Uterus (tissue), 3 donors: ENCODE measurements at regions not wholly inside any gene's neighbourhood (a gene's known extent, or its start where the extent isn't known, plus 50 kb on each side); places are given as distances from the start of the nearest gene placed in this dataset.

ENCODE experiments used
- DNase-seq, 2 donors: peaks; one replicate each; pipeline ENCODE4 v3.0.0-alpha.2; 2019 to 2020
- H3K27ac ChIP-seq, 2 donors: fragments of 200-600 bp; sonication (generic); 1 replicate in 1 of 2; 2 replicates in 1 of 2; pipeline ENCODE4 v1.5.1; 2016 to 2018
- H3K27me3 ChIP-seq, 2 donors: fragments of 200-600 bp; sonication (generic); one replicate each; pipeline ENCODE4 v1.5.1; 2018 to 2019; ENCODE audit warnings: control low read depth in 1 of 2
- H3K36me3 ChIP-seq, 2 donors: fragments of 200-600 bp; sonication (generic); one replicate each; pipeline ENCODE4 v1.5.1; 2019; ENCODE audit warnings: control low read depth in 1 of 2
- H3K4me1 ChIP-seq, 2 donors: fragments of 200-600 bp; sonication (generic); one replicate each; pipeline ENCODE4 v1.5.1; 2018 to 2019; ENCODE audit warnings: control low read depth in 1 of 2
- H3K4me3 ChIP-seq, 2 donors: fragments of 200-600 bp; sonication (generic); 1 replicate in 1 of 2; 2 replicates in 1 of 2; pipeline ENCODE4 v1.5.1; 2018 to 2019; ENCODE audit warnings: mild to moderate bottlenecking in 1 of 2
- H3K9me3 ChIP-seq, 2 donors: fragments of 200-600 bp; sonication (generic); one replicate each; pipeline ENCODE4 v1.5.1; 2019; ENCODE audit warnings: control low read depth in 1 of 2
- CTCF ChIP-seq, 4 experiments: fragments of 200-600 bp in 2 of 4; fragments of 450-650 bp in 2 of 4; sonication (generic) in 2 of 4; IDR thresholded peaks; one replicate each; pipeline ENCODE4 v1.5.1; 2016 to 2019; ENCODE audit warnings: antibody characterized with exemption in 4 of 4, mild to moderate bottlenecking in 2 of 4, moderate library complexity in 1 of 4
- POLR2A ChIP-seq, 2 donors: fragments of 450-650 bp; IDR thresholded peaks; one replicate each; pipeline ENCODE4 v1.6.1; 2016; ENCODE audit warnings: antibody characterized with exemption in 2 of 2, mild to moderate bottlenecking in 1 of 2, moderate library complexity in 1 of 2
- intact Hi-C: fragments of 100-400 bp; cut with DNase I; formaldehyde crosslinking; loops from one replicate; pipeline ENCODE4 v1.15.1; 2023; ENCODE audit warnings: low total_unique reads
- donor health status: DM: yes; HTN: yes; CAD: no.

- no peaks in the 10 kb centered on the region for H3K4me1 ChIP-seq
- no peaks in the 10 kb centered on the region for H3K27me3 ChIP-seq
- intact Hi-C loops, result no loop called here
- H3K36me3 ChIP-seq, result no peaks in the 10 kb centered on the region
- no peak overlapping the region for H3K27ac ChIP-seq
- TF ChIP-seq POLR2A (IDR thresholded peaks at IDR 0.05), result no peak
- TF ChIP-seq CTCF (IDR thresholded peaks at IDR 0.05), result no peak
- H3K4me3 ChIP-seq, result no peak overlapping the region
- no peak for DNase-seq
- no peaks in the 10 kb centered on the region for H3K9me3 ChIP-seq
These were observed 487.6 kb downstream of the COG6 start for GRCh38 chr13:40143106-40143505.

- no peak overlapping the region for H3K4me3 ChIP-seq
- no peaks in the 10 kb centered on the region for H3K4me1 ChIP-seq
- H3K27ac ChIP-seq, result no peak overlapping the region
- no peaks in the 10 kb centered on the region for H3K9me3 ChIP-seq
- intact Hi-C loops, result no loop called here
- H3K27me3 ChIP-seq, result no peaks in the 10 kb centered on the region
- DNase-seq, result no peak
- H3K36me3 ChIP-seq, result no peaks in the 10 kb centered on the region
- TF ChIP-seq CTCF (IDR thresholded peaks at IDR 0.05) (no peak), POLR2A (IDR thresholded peaks at IDR 0.05) (no peak)
These were observed 488.1 kb downstream of the COG6 start for GRCh38 chr13:40143559-40143958.

DNA sequence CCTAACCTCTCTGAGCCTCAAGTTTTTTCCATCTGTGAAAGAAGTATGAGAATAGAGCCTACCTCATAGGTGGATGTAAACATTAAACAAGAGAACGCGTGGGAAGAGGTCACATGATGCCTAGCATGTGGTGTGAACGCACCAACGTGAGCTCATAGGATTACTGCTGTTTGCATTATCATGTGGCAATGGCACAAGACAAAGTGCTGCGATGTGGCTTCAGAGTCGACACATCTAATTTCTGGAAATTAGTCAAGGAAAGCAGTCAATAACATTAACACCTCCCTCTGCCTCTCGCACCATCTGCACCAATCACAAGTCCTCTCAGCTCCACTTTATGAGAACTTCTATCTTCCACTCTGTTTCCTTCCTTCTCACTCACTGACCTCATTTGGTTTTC lies 489.7 kb downstream of the COG6 start:
- H3K9me3 ChIP-seq, result no peaks in the 10 kb centered on the region
- DNase-seq, result no peak
- intact Hi-C loops, result no loop called here
- no peak overlapping the region for H3K27ac ChIP-seq
- H3K36me3 ChIP-seq, result no peaks in the 10 kb centered on the region
- TF ChIP-seq POLR2A (IDR thresholded peaks at IDR 0.05) (no peak), CTCF (IDR thresholded peaks at IDR 0.05) (no peak)
- no peak overlapping the region for H3K4me3 ChIP-seq
- no peaks in the 10 kb centered on the region for H3K27me3 ChIP-seq
- H3K4me1 ChIP-seq, result peaks cover 0 to 5% of the 10 kb centered on the region in 2 donors

DNA sequence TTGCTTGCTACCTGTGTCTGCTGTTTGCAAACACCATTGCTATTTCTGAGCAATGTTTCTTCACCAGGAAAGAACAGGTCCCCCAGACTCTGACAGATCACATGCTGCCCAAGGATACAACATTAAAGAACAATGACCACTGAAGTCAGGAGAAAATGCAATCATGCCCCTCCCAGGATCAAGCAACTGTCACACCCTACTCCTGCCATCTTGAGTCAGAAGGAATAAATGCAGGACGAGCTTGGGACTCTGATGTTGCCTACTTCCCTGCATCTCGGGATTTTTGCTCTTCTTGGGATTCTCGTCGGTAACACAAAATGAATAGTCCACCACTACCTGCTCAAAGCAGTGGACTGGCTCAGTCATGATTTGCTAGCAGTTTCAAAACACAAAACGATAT lies 490.6 kb downstream of the COG6 start:
- TF ChIP-seq CTCF (IDR thresholded peaks at IDR 0.05) (peak in 1 of 4 experiments; percentile 8), POLR2A (IDR thresholded peaks at IDR 0.05) (no peak)
- no peak overlapping the region for H3K27ac ChIP-seq
- intact Hi-C loops, result no loop called here
- H3K4me3 ChIP-seq, result no peak overlapping the region
- H3K27me3 ChIP-seq, result no peaks in the 10 kb centered on the region
- peaks cover 0 to 10% of the 10 kb centered on the region in 2 donors for H3K4me1 ChIP-seq
- DNase-seq, result no peak
- no peaks in the 10 kb centered on the region for H3K36me3 ChIP-seq
- H3K9me3 ChIP-seq, result no peaks in the 10 kb centered on the region

DNA sequence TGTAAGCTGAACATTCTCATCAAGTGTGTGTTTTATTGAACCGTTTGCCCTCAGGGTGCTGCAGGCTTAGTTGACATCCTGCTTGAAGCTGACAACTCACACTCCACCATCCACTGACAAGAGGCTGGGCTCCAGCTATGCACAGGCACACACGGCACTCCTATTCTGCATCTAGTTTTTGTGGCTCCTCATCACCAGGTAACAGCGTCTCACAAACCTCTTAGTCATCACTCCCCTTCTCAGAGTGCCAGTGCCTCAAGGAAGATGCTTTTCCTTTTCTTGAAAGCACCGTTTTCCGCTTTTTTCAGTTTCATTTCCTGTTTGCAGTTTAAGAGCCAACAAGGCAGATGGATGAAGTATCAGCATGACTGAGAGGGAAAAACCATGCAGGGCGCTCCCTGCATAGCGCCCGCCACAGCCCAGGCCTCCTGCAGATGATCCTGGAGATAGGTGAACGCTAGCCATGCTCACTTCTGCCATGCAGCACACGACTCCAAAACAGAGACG lies 491.2 kb downstream of the COG6 start:
- Histone ChIP-seq H3K4me1 (peaks cover 0 to 10% of the 10 kb centered on the region in 2 donors), H3K4me3 (no peak overlapping the region), H3K36me3 (no peaks in the 10 kb centered on the region), H3K9me3 (no peaks in the 10 kb centered on the region), H3K27me3 (no peaks in the 10 kb centered on the region), H3K27ac (peak overlapping the region in 1 of 2 donors; percentile 52)
- TF ChIP-seq CTCF (IDR thresholded peaks at IDR 0.05) (no peak), POLR2A (IDR thresholded peaks at IDR 0.05) (no peak)
- no peak for DNase-seq
- intact Hi-C loops, result no loop called here
